H9 (cell line): ENCODE measurements at regions not wholly inside any gene's neighbourhood (a gene's known extent, or its start where the extent isn't known, plus 50 kb on each side); places are given as distances from the start of the nearest gene placed in this dataset.

Experiments
- DNase-seq: peaks from one replicate; pipeline ENCODE4 v3.0.0-alpha.2; 2017
- H2AFZ ChIP-seq: one replicate; pipeline ENCODE4 v1.6.1; 2013; ENCODE audit warnings: mild to moderate bottlenecking, low read length, control low read depth, moderate library complexity
- H2AK5ac ChIP-seq: 2 replicates; pipeline ENCODE4 v1.6.1; 2013; ENCODE audit warnings: low read length, control low read depth, mixed read lengths; ENCODE audit not compliant: insufficient read length
- H2BK120ac ChIP-seq: one replicate; pipeline ENCODE4 v1.6.1; 2013; ENCODE audit warnings: low read depth, mild to moderate bottlenecking, low read length, control low read depth, inconsistent platforms; ENCODE audit not compliant: poor library complexity, severe bottlenecking
- H2BK12ac ChIP-seq: 2 replicates; pipeline ENCODE4 v1.6.1; 2013; ENCODE audit warnings: low read length, control low read depth, mixed read lengths, low read depth; ENCODE audit not compliant: insufficient read length
- H2BK15ac ChIP-seq: 2 replicates; pipeline ENCODE4 v1.6.1; 2013; ENCODE audit warnings: low read depth, low read length, control low read depth
- H2BK20ac ChIP-seq: one replicate; pipeline ENCODE4 v1.6.1; 2013; ENCODE audit warnings: low read depth, mild to moderate bottlenecking, low read length, control low read depth, inconsistent platforms; ENCODE audit not compliant: poor library complexity, severe bottlenecking
- H2BK5ac ChIP-seq: 2 replicates; pipeline ENCODE4 v1.6.1; 2013; ENCODE audit warnings: low read length, control low read depth, mixed read lengths; ENCODE audit not compliant: insufficient read length
- H3K14ac ChIP-seq: 2 replicates; pipeline ENCODE4 v1.6.1; 2013; ENCODE audit warnings: low read length, control low read depth; ENCODE audit not compliant: insufficient read depth
- H3K18ac ChIP-seq: 2 replicates; pipeline ENCODE4 v1.6.1; 2013; ENCODE audit warnings: low read depth, mild to moderate bottlenecking, mixed read lengths, low read length, control low read depth; ENCODE audit not compliant: insufficient read length
- H3K23ac ChIP-seq: 2 replicates; pipeline ENCODE4 v1.6.1; 2013; ENCODE audit warnings: low read length, control low read depth, mixed read lengths, low read depth; ENCODE audit not compliant: insufficient read length
- H3K23me2 ChIP-seq: 2 replicates; pipeline ENCODE4 v1.6.1; 2013; ENCODE audit warnings: low read depth, mild to moderate bottlenecking, mixed read lengths, low read length, control low read depth; ENCODE audit not compliant: insufficient read length, poor library complexity, severe bottlenecking
- H3K27ac ChIP-seq: 2 replicates; pipeline ENCODE4 v1.5.1; 2013; ENCODE audit warnings: low read length, control low read depth, mixed read lengths, low read depth; ENCODE audit not compliant: insufficient read length
- H3K27me3 ChIP-seq: 2 replicates; pipeline ENCODE4 v1.6.1; 2013; ENCODE audit warnings: low read length, control low read depth, inconsistent platforms; ENCODE audit not compliant: insufficient read depth
- H3K4ac ChIP-seq: 2 replicates; pipeline ENCODE4 v1.6.1; 2013; ENCODE audit warnings: low read depth, mild to moderate bottlenecking, control low read depth, inconsistent platforms, low read length, moderate library complexity
- H3K4me1 ChIP-seq: 2 replicates; pipeline ENCODE4 v1.6.1; 2013; ENCODE audit warnings: low read length, control low read depth, inconsistent platforms; ENCODE audit not compliant: insufficient read depth
- H3K4me2 ChIP-seq: 2 replicates; pipeline ENCODE4 v1.6.1; 2013; ENCODE audit warnings: low read length, control low read depth, mixed read lengths; ENCODE audit not compliant: insufficient read length, insufficient read depth
- H3K56ac ChIP-seq: 2 replicates; pipeline ENCODE4 v1.6.1; 2013; ENCODE audit warnings: low read depth, mild to moderate bottlenecking, mixed read lengths, low read length, control low read depth; ENCODE audit not compliant: insufficient read length
- H3K79me1 ChIP-seq: 2 replicates; pipeline ENCODE4 v1.6.1; 2013; ENCODE audit warnings: low read depth, mild to moderate bottlenecking, moderate library complexity, low read length, control low read depth, inconsistent platforms; ENCODE audit not compliant: insufficient read depth, poor library complexity, severe bottlenecking
- H3K79me2 ChIP-seq: 2 replicates; pipeline ENCODE4 v1.6.1; 2013; ENCODE audit warnings: low read length, control low read depth, inconsistent platforms; ENCODE audit not compliant: insufficient read depth
- H3K9ac ChIP-seq: 2 replicates; pipeline ENCODE4 v1.6.1; 2013; ENCODE audit warnings: low read length, control low read depth, mixed read lengths; ENCODE audit not compliant: insufficient read length; ENCODE audit errors: extremely low read depth
- H3K9me3 ChIP-seq: one replicate; pipeline ENCODE4 v1.6.1; 2013; ENCODE audit warnings: low read depth, low read length, inconsistent platforms; ENCODE audit not compliant: control insufficient read depth
- H3T11ph ChIP-seq: one replicate; pipeline ENCODE4 v1.6.1; 2013; ENCODE audit warnings: mild to moderate bottlenecking, low read length, control low read depth, inconsistent platforms
- H4K20me1 ChIP-seq: one replicate; pipeline ENCODE4 v1.6.1; 2013; ENCODE audit not compliant: control insufficient read depth, insufficient read length, insufficient read depth
- H4K5ac ChIP-seq: 2 replicates; pipeline ENCODE4 v1.6.1; 2013; ENCODE audit warnings: low read depth, mild to moderate bottlenecking, mixed read lengths, low read length, control low read depth; ENCODE audit not compliant: insufficient read length
- H4K8ac ChIP-seq: replicated peaks from 2 replicates; pipeline ENCODE4 v1.6.1; 2013; ENCODE audit warnings: low read length, control low read depth, mixed read lengths, low read depth; ENCODE audit not compliant: insufficient read length
- H4K91ac ChIP-seq: 2 replicates; pipeline ENCODE4 v1.6.1; 2013; ENCODE audit warnings: low read depth, mild to moderate bottlenecking, moderate library complexity, mixed read lengths, low read length, control low read depth; ENCODE audit not compliant: insufficient read length
- H3K27ac Mint-ChIP-seq, 3 experiments: 2 replicates in 2 of 3; 3 replicates in 1 of 3; pipeline ENCODE4 v1.8.0; 2020 to 2021; ENCODE audit warnings: mixed read lengths in 3 of 3, mild to moderate bottlenecking in 1 of 3, moderate library complexity in 1 of 3
- H3K27me3 Mint-ChIP-seq: 2 replicates; pipeline ENCODE4 v1.8.0; 2021; ENCODE audit warnings: low read depth, mild to moderate bottlenecking, moderate library complexity, mixed read lengths
- H3K36me3 Mint-ChIP-seq, 3 experiments: 2 replicates in 2 of 3; 3 replicates in 1 of 3; pipeline ENCODE4 v1.8.0; 2020 to 2021; ENCODE audit warnings: low read depth in 3 of 3, mixed read lengths in 3 of 3; ENCODE audit not compliant: insufficient read depth in 1 of 3
- H3K4me1 Mint-ChIP-seq, 2 experiments: 2 replicates each; pipeline ENCODE4 v1.8.0; 2020; ENCODE audit warnings: mixed read lengths in 2 of 2
- H3K4me3 Mint-ChIP-seq, 2 experiments: 2 replicates in 1 of 2; 3 replicates in 1 of 2; pipeline ENCODE4 v1.8.0; 2020 to 2021; ENCODE audit warnings: mild to moderate bottlenecking in 2 of 2, mixed read lengths in 2 of 2, moderate library complexity in 1 of 2
- H3K9me3 Mint-ChIP-seq, 2 experiments: 2 replicates in 1 of 2; 3 replicates in 1 of 2; pipeline ENCODE4 v1.8.0; 2020; ENCODE audit warnings: mild to moderate bottlenecking in 2 of 2, mixed read lengths in 2 of 2, moderate library complexity in 1 of 2
- CTCF ChIP-seq: fragments of 200-600 bp; sonication (generic); conservative IDR thresholded peaks from 3 replicates; pipeline ENCODE4 v1.8.0; 2021; ENCODE audit warnings: antibody characterized with exemption, mild to moderate bottlenecking

GRCh38 chr14:83282706-83283105 is 1749.1 kb upstream of the SEL1L start:
- Histone ChIP-seq H2BK20ac (no peak overlapping the region), H4K20me1 (no peaks in the 10 kb centered on the region), H2BK120ac (no peak overlapping the region), H3T11ph (no peak overlapping the region), H3K79me1 (no peaks in the 10 kb centered on the region), H3K18ac (no peak overlapping the region), H3K27me3 (no peaks in the 10 kb centered on the region), H3K9me3 (no peaks in the 10 kb centered on the region), H2AFZ (no peak overlapping the region), H2AK5ac (no peak overlapping the region), H2BK12ac (no peak overlapping the region), H3K4ac (no peak overlapping the region), H4K8ac (no peak overlapping the region), H3K14ac (no peak overlapping the region), H4K91ac (no peak overlapping the region), H3K27ac (no peak overlapping the region), H3K23me2 (no peaks in the 10 kb centered on the region), H2BK15ac (no peak overlapping the region), H3K56ac (no peak overlapping the region), H3K9ac (no peak overlapping the region), H3K79me2 (no peaks in the 10 kb centered on the region), H4K5ac (no peak overlapping the region), H3K4me2 (no peak overlapping the region), H3K23ac (no peak overlapping the region), H2BK5ac (no peak overlapping the region), H3K4me1 (no peaks in the 10 kb centered on the region)
- Mint-ChIP-seq H3K4me3 (no peak overlapping the region), H3K27ac (no peak overlapping the region), H3K9me3 (no peaks in the 10 kb centered on the region; a peak in 1 of 5 replicates), H3K36me3 (no peaks in the 10 kb centered on the region; a peak in 2 of 7 replicates), H3K4me1 (0 out of 4 replicates have a peak, but pooled peaks cover 0 to 2% of the 10 kb centered on the region in 2 experiments), H3K27me3 (no peaks in the 10 kb centered on the region)
- no peak for DNase-seq
- no peak for TF ChIP-seq CTCF
